Endothelial cell of umbilical vein (primary cell): ENCODE measurements at regions not wholly inside any gene's neighbourhood (a gene's known extent, or its start where the extent isn't known, plus 50 kb on each side); places are given as distances from the start of the nearest gene placed in this dataset.
A peak's percentile ranks its signal among the peaks of the same experiment; 100 is the strongest.

Experiments used
- BruUV-seq: library from RNA; stranded (reverse); fragments of 400-500 nt; replicated peaks from 2 replicates; lab custom pipeline; 2021; lab: Mats Ljungman, UMichigan
- CTCF ChIA-PET: fragments of 300-600, 350-600 bp; sonication (Branson Sonifier 250); formaldehyde crosslinking; loops from one replicate; lab custom pipeline; 2021; ENCODE audit warnings: antibody characterized with exemption, inconsistent platforms; lab: Charles Lee
- POLR2A ChIA-PET: fragments of 300-600, 350-600 bp; sonication (Branson Sonifier 250); formaldehyde crosslinking; loops from one replicate; lab custom pipeline; 2021; ENCODE audit warnings: antibody characterized with exemption, inconsistent platforms; lab: Charles Lee
- DNase-seq: peaks from one replicate; pipeline ENCODE4 v3.0.0-alpha.2; 2011; ENCODE audit warnings: low read depth, low spot score
- FAIRE-seq: peaks from 2 replicates; lab custom pipeline; 2011; peaks lifted over from hg19 to GRCh38; lab: Jason Lieb, UNC
- H2AFZ ChIP-seq: 2 replicates; pipeline ENCODE4 v1.6.0; 2012; ENCODE audit warnings: low read depth, low read length, control low read depth, inconsistent platforms
- H3K27ac ChIP-seq: 2 replicates; pipeline ENCODE4 v1.5.1; 2011; ENCODE audit warnings: low read depth, mild to moderate bottlenecking, control low read depth, low read length, moderate library complexity; ENCODE audit not compliant: insufficient read depth
- H3K27me3 ChIP-seq, 2 experiments: 2 replicates each; pipeline versions ENCODE4 v1.6.0 to v1.6.1; 2011; ENCODE audit warnings: low read length in 2 of 2, mixed read lengths in 1 of 2; ENCODE audit not compliant: control insufficient read depth in 2 of 2, insufficient read depth in 2 of 2
- H3K36me3 ChIP-seq, 2 experiments: 2 replicates in 1 of 2; 3 replicates in 1 of 2; pipeline ENCODE4 v1.5.1; 2011; ENCODE audit warnings: low read length in 2 of 2, mild to moderate bottlenecking in 1 of 2, moderate library complexity in 1 of 2; ENCODE audit not compliant: control insufficient read depth in 2 of 2, insufficient read depth in 2 of 2; ENCODE audit errors: extremely low read depth in 1 of 2
- H3K4me1 ChIP-seq: 3 replicates; pipeline ENCODE4 v1.5.1; 2011; ENCODE audit warnings: mild to moderate bottlenecking, low read length; ENCODE audit not compliant: control insufficient read depth, insufficient read depth; ENCODE audit errors: extremely low read depth
- H3K4me2 ChIP-seq: 2 replicates; pipeline ENCODE4 v1.6.1; 2011; ENCODE audit warnings: low read length, control low read depth, mixed read lengths; ENCODE audit not compliant: insufficient read depth
- H3K4me3 ChIP-seq, 3 experiments: fragments of 200-600 bp in 1 of 3; sonication (generic), shearing (Covaris generic) in 1 of 3; replicated peaks in 1 of 3; 2 replicates each; pipeline ENCODE4 v1.5.1; 2011 to 2016; ENCODE audit warnings: control low read depth in 3 of 3, low read length in 3 of 3, mild to moderate bottlenecking in 2 of 3, inconsistent platforms in 1 of 3, low read depth in 1 of 3, moderate library complexity in 1 of 3; ENCODE audit not compliant: insufficient read depth in 1 of 3
- H3K79me2 ChIP-seq: 2 replicates; pipeline ENCODE4 v1.6.0; 2012; ENCODE audit warnings: low read length, inconsistent platforms; ENCODE audit not compliant: control insufficient read depth, insufficient read depth
- H3K9ac ChIP-seq: replicated peaks from 2 replicates; pipeline ENCODE3; 2011; ENCODE audit warnings: low read length, control low read depth; ENCODE audit not compliant: insufficient read depth; ENCODE audit errors: extremely low read depth
- H3K9me1 ChIP-seq: replicated peaks from 3 replicates; pipeline ENCODE4 v1.6.0; 2011; ENCODE audit warnings: mild to moderate bottlenecking, low read length; ENCODE audit not compliant: control insufficient read depth, insufficient read depth; ENCODE audit errors: extremely low read depth
- H3K9me3 ChIP-seq: replicated peaks from 2 replicates; pipeline ENCODE4 v1.5.1; 2012; ENCODE audit warnings: low read length, inconsistent platforms; ENCODE audit not compliant: control insufficient read depth, insufficient read depth
- H4K20me1 ChIP-seq: replicated peaks from 2 replicates; pipeline ENCODE3; 2011; ENCODE audit warnings: mild to moderate bottlenecking, low read length; ENCODE audit not compliant: control insufficient read depth, insufficient read depth; ENCODE audit errors: extremely low read depth
- CTCF ChIP-seq, 2 donors: IDR thresholded peaks; 1 replicate in 1 of 2; 2 replicates in 1 of 2; pipeline ENCODE4 v1.5.1; 2011; ENCODE audit warnings: low read length in 2 of 2, mild to moderate bottlenecking in 2 of 2, moderate library complexity in 2 of 2, control low read depth in 1 of 2, inconsistent platforms in 1 of 2, low read depth in 1 of 2; ENCODE audit not compliant: insufficient read depth in 1 of 2; ENCODE audit errors: extremely low read depth in 1 of 2
- FOS ChIP-seq: IDR thresholded peaks from 2 replicates; pipeline ENCODE4 v1.6.1; 2011; ENCODE audit warnings: mild to moderate bottlenecking, low read length, moderate library complexity, borderline replicate concordance; ENCODE audit not compliant: insufficient read depth
- GATA2 ChIP-seq: IDR thresholded peaks from 2 replicates; pipeline ENCODE4 v1.7.0; 2011; ENCODE audit warnings: low read depth, mild to moderate bottlenecking, moderate library complexity, mixed read lengths, low read length; ENCODE audit not compliant: insufficient read length, insufficient read depth
- JUN ChIP-seq: IDR thresholded peaks from 2 replicates; pipeline ENCODE4 v1.6.1; 2011; ENCODE audit warnings: borderline replicate concordance, low read depth; ENCODE audit not compliant: insufficient read length, insufficient read depth
- MAX ChIP-seq: IDR thresholded peaks from 2 replicates; pipeline ENCODE4 v1.6.1; 2011; ENCODE audit not compliant: insufficient read depth, insufficient read length
- dilution Hi-C: fragments of 300-500 bp; cut with MboI; formaldehyde crosslinking; loops from one replicate; pipeline ENCODE4 v1.15.0; 2019; ENCODE audit warnings: low sequenced_read_pairs; ENCODE audit not compliant: extremely low pct_ligation_motif_present
- intact Hi-C: fragments of 100-400 bp; cut with micrococcal nuclease; formaldehyde crosslinking; loops from one replicate; pipeline ENCODE4 v1.10.0; 2022

DNA sequence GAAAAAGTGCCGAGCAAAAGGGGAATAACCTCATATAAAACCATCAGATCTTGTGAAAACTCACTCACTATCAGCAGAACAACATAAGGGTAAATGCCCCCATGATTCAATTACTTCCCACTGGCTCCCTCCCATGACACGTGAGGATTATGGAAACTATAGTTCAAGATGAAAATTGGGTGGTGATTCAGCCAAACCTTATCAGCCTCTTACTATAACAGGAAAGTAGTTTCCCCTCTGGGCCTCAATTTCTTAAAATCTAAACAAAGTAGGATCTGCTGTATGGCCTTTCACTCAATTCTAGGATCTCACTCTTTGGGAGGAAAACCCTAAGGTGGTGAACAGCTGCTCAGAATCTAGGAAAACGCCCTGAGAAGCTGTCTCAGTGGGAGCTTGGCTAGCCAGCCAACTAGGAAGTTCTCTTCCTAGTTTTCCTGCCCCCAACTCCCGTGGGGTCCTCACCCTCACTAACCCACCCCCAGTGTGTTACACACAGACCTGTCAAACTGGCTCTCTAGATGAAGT lies 1017.1 kb upstream of the HS3ST1 start:
- Histone ChIP-seq H3K4me3 (no peak overlapping the region), H3K4me2 (no peak overlapping the region), H4K20me1 (no peaks in the 10 kb centered on the region), H3K27me3 (peaks cover 0 to 2% of the 10 kb centered on the region in 2 experiments), H3K27ac (no peak overlapping the region), H3K9me1 (no peaks in the 10 kb centered on the region), H3K9me3 (no peaks in the 10 kb centered on the region), H3K9ac (no peak overlapping the region), H3K79me2 (no peaks in the 10 kb centered on the region), H3K4me1 (no peaks in the 10 kb centered on the region), H2AFZ (no peak overlapping the region), H3K36me3 (no peaks in the 10 kb centered on the region)
- TF ChIP-seq CTCF (IDR thresholded peaks at IDR 0.05; ENCODE audit: extremely low read depth in 1 of 2, insufficient read depth in 1 of 2, low read depth in 1 of 2, low read length in 2 of 2) (no peak), FOS (no peak), JUN (no peak), MAX (no peak), GATA2 (no peak)
- FAIRE-seq (no peak), DNase-seq (peak; percentile 39)
- ChIA-PET CTCF (no interaction called here), POLR2A (no interaction called here)
- intact Hi-C loops: no loop called here
- dilution Hi-C loops: no loop called here
- no TSS peak for BruUV-seq
